Astrocyte (in vitro differentiated cells and primary cell): ENCODE measurements at regions not wholly inside any gene's neighbourhood (a gene's known extent, or its start where the extent isn't known, plus 50 kb on each side); places are given as distances from the start of the nearest gene placed in this dataset.

Experiments used
- DNase-seq: peaks from one replicate; pipeline ENCODE4 v3.0.0-alpha.2; 2010; ENCODE audit warnings: low read depth
- FAIRE-seq: peaks from 2 replicates; lab custom pipeline; 2011; peaks lifted over from hg19 to GRCh38; lab: Jason Lieb, UNC
- H2AFZ ChIP-seq: 2 replicates; pipeline ENCODE4 v1.6.0; 2012; ENCODE audit warnings: low read depth, low read length, inconsistent platforms
- H3K27ac ChIP-seq: 2 replicates; pipeline ENCODE4 v1.5.1; 2011; ENCODE audit warnings: low read depth, low read length, inconsistent platforms
- H3K27me3 ChIP-seq: 2 replicates; pipeline ENCODE4 v1.6.0; 2011; ENCODE audit warnings: low read length, inconsistent platforms; ENCODE audit not compliant: insufficient read depth
- H3K36me3 ChIP-seq: 2 replicates; pipeline ENCODE4 v1.5.1; 2011; ENCODE audit warnings: low read length, inconsistent platforms; ENCODE audit not compliant: insufficient read depth
- H3K4me1 ChIP-seq: 2 replicates; pipeline ENCODE4 v1.5.1; 2011; ENCODE audit warnings: low read length, inconsistent platforms; ENCODE audit not compliant: insufficient read depth
- H3K4me2 ChIP-seq: 2 replicates; pipeline ENCODE4 v1.6.0; 2012; ENCODE audit warnings: low read length, inconsistent platforms
- H3K4me3 ChIP-seq: 2 replicates; pipeline ENCODE4 v1.5.1; 2011; ENCODE audit warnings: low read depth, mild to moderate bottlenecking, low read length, inconsistent platforms; ENCODE audit not compliant: insufficient read depth
- H3K79me2 ChIP-seq: 2 replicates; pipeline ENCODE4 v1.6.0; 2012; ENCODE audit warnings: mild to moderate bottlenecking, low read length, inconsistent platforms; ENCODE audit not compliant: insufficient read depth
- H3K9ac ChIP-seq: 2 replicates; pipeline ENCODE4 v1.6.0; 2012; ENCODE audit warnings: mild to moderate bottlenecking, low read length, inconsistent platforms
- H3K9me3 ChIP-seq: 2 replicates; pipeline ENCODE4 v1.5.1; 2012; ENCODE audit warnings: low read depth, mild to moderate bottlenecking, low read length, inconsistent platforms; ENCODE audit not compliant: insufficient read depth
- H4K20me1 ChIP-seq: 2 replicates; pipeline ENCODE4 v1.6.0; 2012; ENCODE audit warnings: low read length, inconsistent platforms; ENCODE audit not compliant: insufficient read depth
- H3K27ac Mint-ChIP-seq: one replicate; pipeline ENCODE4 v1.8.0; 2021; ENCODE audit warnings: mild to moderate bottlenecking, mixed read lengths; ENCODE audit not compliant: unreplicated experiment
- H3K27me3 Mint-ChIP-seq: one replicate; pipeline ENCODE4 v1.8.0; 2021; ENCODE audit warnings: low read depth, mixed read lengths; ENCODE audit not compliant: unreplicated experiment
- H3K36me3 Mint-ChIP-seq: one replicate; pipeline ENCODE4 v1.8.0; 2021; ENCODE audit warnings: low read depth, mixed read lengths; ENCODE audit not compliant: unreplicated experiment
- H3K4me1 Mint-ChIP-seq: one replicate; pipeline ENCODE4 v1.8.0; 2021; ENCODE audit warnings: low read depth, mixed read lengths; ENCODE audit not compliant: unreplicated experiment
- H3K4me3 Mint-ChIP-seq: one replicate; pipeline ENCODE4 v1.8.0; 2021; ENCODE audit warnings: mild to moderate bottlenecking, moderate library complexity, mixed read lengths; ENCODE audit not compliant: unreplicated experiment
- H3K9me3 Mint-ChIP-seq: one replicate; pipeline ENCODE4 v1.8.0; 2021; ENCODE audit warnings: mild to moderate bottlenecking, mixed read lengths; ENCODE audit not compliant: unreplicated experiment
- EZH2 ChIP-seq: IDR thresholded peaks from 2 replicates; pipeline ENCODE4 v1.6.1; 2012; ENCODE audit warnings: mild to moderate bottlenecking, low read length, inconsistent platforms; ENCODE audit not compliant: insufficient read depth
- TF ChIP-seq, protein P1 (sequence below): IDR thresholded peaks from 2 replicates; pipeline ENCODE4 v1.5.1; 2011; ENCODE audit warnings: low read depth, mild to moderate bottlenecking, inconsistent platforms, low read length, moderate library complexity; ENCODE audit not compliant: insufficient read depth

- Mint-ChIP-seq H3K27me3 (no peaks in the 10 kb centered on the region), H3K4me3 (no peak overlapping the region), H3K4me1 (peaks cover 2% of the 10 kb centered on the region), H3K9me3 (no peaks in the 10 kb centered on the region), H3K27ac (no peak overlapping the region), H3K36me3 (no peaks in the 10 kb centered on the region)
- Histone ChIP-seq H3K27me3 (no peaks in the 10 kb centered on the region), H3K4me2 (no peak overlapping the region), H3K27ac (no peak overlapping the region), H3K79me2 (no peaks in the 10 kb centered on the region), H3K9me3 (no peaks in the 10 kb centered on the region), H4K20me1 (no peaks in the 10 kb centered on the region), H3K36me3 (no peaks in the 10 kb centered on the region), H2AFZ (no peak overlapping the region), H3K9ac (no peak overlapping the region), H3K4me1 (no peaks in the 10 kb centered on the region), H3K4me3 (no peak overlapping the region)
- no peak for FAIRE-seq
- TF ChIP-seq, protein P1, sequence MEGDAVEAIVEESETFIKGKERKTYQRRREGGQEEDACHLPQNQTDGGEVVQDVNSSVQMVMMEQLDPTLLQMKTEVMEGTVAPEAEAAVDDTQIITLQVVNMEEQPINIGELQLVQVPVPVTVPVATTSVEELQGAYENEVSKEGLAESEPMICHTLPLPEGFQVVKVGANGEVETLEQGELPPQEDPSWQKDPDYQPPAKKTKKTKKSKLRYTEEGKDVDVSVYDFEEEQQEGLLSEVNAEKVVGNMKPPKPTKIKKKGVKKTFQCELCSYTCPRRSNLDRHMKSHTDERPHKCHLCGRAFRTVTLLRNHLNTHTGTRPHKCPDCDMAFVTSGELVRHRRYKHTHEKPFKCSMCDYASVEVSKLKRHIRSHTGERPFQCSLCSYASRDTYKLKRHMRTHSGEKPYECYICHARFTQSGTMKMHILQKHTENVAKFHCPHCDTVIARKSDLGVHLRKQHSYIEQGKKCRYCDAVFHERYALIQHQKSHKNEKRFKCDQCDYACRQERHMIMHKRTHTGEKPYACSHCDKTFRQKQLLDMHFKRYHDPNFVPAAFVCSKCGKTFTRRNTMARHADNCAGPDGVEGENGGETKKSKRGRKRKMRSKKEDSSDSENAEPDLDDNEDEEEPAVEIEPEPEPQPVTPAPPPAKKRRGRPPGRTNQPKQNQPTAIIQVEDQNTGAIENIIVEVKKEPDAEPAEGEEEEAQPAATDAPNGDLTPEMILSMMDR: no peak
- TF ChIP-seq EZH2: no peak
- DNase-seq: no peak
Observed at GRCh38 chr3:35437381-35437780, 201.9 kb upstream of the ARPP21 start.

- DNase-seq: no peak
- no peaks in the 10 kb centered on the region for H3K27me3 Mint-ChIP-seq
- Histone ChIP-seq H3K79me2 (no peaks in the 10 kb centered on the region), H3K36me3 (no peaks in the 10 kb centered on the region), H2AFZ (no peak overlapping the region), H3K4me2 (no peak overlapping the region), H3K4me3 (no peak overlapping the region), H4K20me1 (no peaks in the 10 kb centered on the region), H3K9me3 (no peaks in the 10 kb centered on the region), H3K4me1 (no peaks in the 10 kb centered on the region), H3K27ac (no peak overlapping the region), H3K27me3 (no peaks in the 10 kb centered on the region), H3K9ac (no peak overlapping the region)
- H3K4me3 Mint-ChIP-seq: no peak overlapping the region
- H3K36me3 Mint-ChIP-seq: no peaks in the 10 kb centered on the region
- no peaks in the 10 kb centered on the region for H3K9me3 Mint-ChIP-seq
- peaks cover 2% of the 10 kb centered on the region for H3K4me1 Mint-ChIP-seq
- no peak for FAIRE-seq
- TF ChIP-seq EZH2: no peak
- TF ChIP-seq, protein P1: no peak
- no peak overlapping the region for H3K27ac Mint-ChIP-seq
Observed at GRCh38 chr3:35438101-35438500, 201.2 kb upstream of the ARPP21 start.

DNA sequence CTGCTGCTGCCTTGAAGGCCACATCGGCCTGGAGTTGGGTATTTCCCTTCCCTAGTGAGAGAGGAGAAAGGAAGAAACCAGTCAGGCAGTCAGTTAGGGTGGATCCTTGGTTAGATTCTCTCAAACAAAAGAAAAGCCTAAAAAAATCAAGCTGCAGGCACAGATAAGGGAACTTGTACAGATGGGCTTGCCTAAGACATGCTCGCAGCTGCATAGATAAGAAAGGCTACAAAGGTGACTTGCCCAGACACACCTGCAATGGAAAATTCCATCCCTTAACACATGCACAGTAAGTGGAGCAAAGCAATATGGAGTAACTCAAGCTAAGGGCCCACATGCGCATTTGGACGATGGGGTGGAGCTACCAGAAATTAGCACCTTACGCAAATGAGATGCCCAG, 199.7 kb upstream of the ARPP21 start:
- Histone ChIP-seq H3K4me3 (no peak overlapping the region), H3K79me2 (no peaks in the 10 kb centered on the region), H3K9me3 (no peaks in the 10 kb centered on the region), H4K20me1 (no peaks in the 10 kb centered on the region), H2AFZ (no peak overlapping the region), H3K4me2 (no peak overlapping the region), H3K27me3 (no peaks in the 10 kb centered on the region), H3K9ac (no peak overlapping the region), H3K4me1 (no peaks in the 10 kb centered on the region), H3K36me3 (no peaks in the 10 kb centered on the region), H3K27ac (no peak overlapping the region)
- H3K36me3 Mint-ChIP-seq: no peaks in the 10 kb centered on the region
- TF ChIP-seq, protein P1: no peak
- no peak for TF ChIP-seq EZH2
- DNase-seq: no peak
- no peak for FAIRE-seq
- no peaks in the 10 kb centered on the region for H3K9me3 Mint-ChIP-seq
- no peaks in the 10 kb centered on the region for H3K27me3 Mint-ChIP-seq
- H3K4me3 Mint-ChIP-seq: no peak overlapping the region
- H3K4me1 Mint-ChIP-seq: peaks cover 2% of the 10 kb centered on the region
- no peak overlapping the region for H3K27ac Mint-ChIP-seq
